ENCODE measurements at regions not wholly inside any gene's neighbourhood (a gene's known extent, or its start where the extent isn't known, plus 50 kb on each side); places are given as distances from the start of the nearest gene placed in this dataset.
"Not testable (repeated sequence)": the region's sequence is repeated elsewhere in the genome, so short reads cannot be mapped to it uniquely, and the experiment has no call there.

- no peaks in the 10 kb centered on the region for H3K4me1 ChIP-seq (ENCODE audit: control insufficient read depth in 3 of 3, insufficient read depth in 3 of 3, low read length in 3 of 3)
- H3K27me3 ChIP-seq (ENCODE audit: control insufficient read depth in 3 of 3, insufficient read depth in 3 of 3, low read length in 3 of 3) = no peaks in the 10 kb centered on the region
- H3K27ac ChIP-seq (ENCODE audit: low read depth, low read length) = no peak overlapping the region
- H3K36me3 ChIP-seq (ENCODE audit: control insufficient read depth in 3 of 3, insufficient read depth in 3 of 3, low read length in 3 of 3) = no peaks in the 10 kb centered on the region
- H3K9me3 ChIP-seq (ENCODE audit: control insufficient read depth in 3 of 3, low read length in 3 of 3) = peaks cover 0 to 2% (median 0%) of the 10 kb centered on the region in 3 donors
- no peak overlapping the region for H3K9ac ChIP-seq (ENCODE audit: low read depth in 1 of 3, low read length in 3 of 3)
- no peak overlapping the region for H3K4me3 ChIP-seq (ENCODE audit: low read length in 3 of 3)
Measured at GRCh38 chr2:144912206-144912605, 392.3 kb upstream of the ZEB2 start.

DNA sequence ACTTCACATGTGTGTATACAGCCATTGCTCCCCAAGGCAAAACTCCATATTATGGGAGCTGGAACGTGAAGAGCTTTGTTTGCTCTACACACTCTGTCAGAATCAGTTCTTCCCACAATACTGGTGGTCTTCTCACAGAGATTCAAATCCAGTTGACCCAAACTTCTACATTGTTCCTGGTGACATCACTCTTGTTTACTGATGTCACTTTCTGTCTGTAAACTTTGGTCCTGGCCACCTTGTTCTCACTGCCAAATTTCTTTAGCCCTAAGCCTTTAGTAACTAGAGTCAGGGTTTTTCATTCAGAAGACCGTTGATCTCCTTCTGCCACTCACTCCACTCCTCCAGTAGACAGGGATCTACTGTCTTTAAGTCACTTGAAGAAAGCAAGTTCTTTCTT lies 386.0 kb upstream of the ZEB2 start:
- H3K9ac ChIP-seq (ENCODE audit: low read depth in 1 of 3, low read length in 3 of 3) = no peak overlapping the region
- no peak overlapping the region for H3K4me3 ChIP-seq (ENCODE audit: low read length in 3 of 3)
- no peaks in the 10 kb centered on the region for H3K9me3 ChIP-seq (ENCODE audit: control insufficient read depth in 3 of 3, low read length in 3 of 3)
- H3K27ac ChIP-seq (ENCODE audit: low read depth, low read length) = no peak overlapping the region
- no peaks in the 10 kb centered on the region for H3K27me3 ChIP-seq (ENCODE audit: control insufficient read depth in 3 of 3, insufficient read depth in 3 of 3, low read length in 3 of 3)
- no peaks in the 10 kb centered on the region for H3K4me1 ChIP-seq (ENCODE audit: control insufficient read depth in 3 of 3, insufficient read depth in 3 of 3, low read length in 3 of 3)
- H3K36me3 ChIP-seq (ENCODE audit: control insufficient read depth in 3 of 3, insufficient read depth in 3 of 3, low read length in 3 of 3) = no peaks in the 10 kb centered on the region

GRCh38 chr2:144904612-144905011 lies 384.7 kb upstream of the ZEB2 start:
- H3K4me1 ChIP-seq (ENCODE audit: control insufficient read depth in 3 of 3, insufficient read depth in 3 of 3, low read length in 3 of 3) = no peaks in the 10 kb centered on the region
- no peaks in the 10 kb centered on the region for H3K36me3 ChIP-seq (ENCODE audit: control insufficient read depth in 3 of 3, insufficient read depth in 3 of 3, low read length in 3 of 3)
- H3K9me3 ChIP-seq (ENCODE audit: control insufficient read depth in 3 of 3, low read length in 3 of 3) = no peaks in the 10 kb centered on the region
- no peak overlapping the region for H3K4me3 ChIP-seq (ENCODE audit: low read length in 3 of 3)
- no peak overlapping the region for H3K9ac ChIP-seq (ENCODE audit: low read depth in 1 of 3, low read length in 3 of 3)
- H3K27me3 ChIP-seq (ENCODE audit: control insufficient read depth in 3 of 3, insufficient read depth in 3 of 3, low read length in 3 of 3) = no peaks in the 10 kb centered on the region
- H3K27ac ChIP-seq (ENCODE audit: low read depth, low read length) = no peak overlapping the region

- H3K9me3 ChIP-seq (ENCODE audit: control insufficient read depth in 3 of 3, low read length in 3 of 3); H3K36me3 ChIP-seq (ENCODE audit: control insufficient read depth in 3 of 3, insufficient read depth in 3 of 3, low read length in 3 of 3): not testable (repeated sequence)
Measured at GRCh38 chr2:144903045-144903444, 383.1 kb upstream of the ZEB2 start.

GRCh38 chr2:144901386-144901785 lies 381.5 kb upstream of the ZEB2 start:
- H3K4me3 ChIP-seq (ENCODE audit: low read length in 3 of 3); H3K27me3 ChIP-seq (ENCODE audit: control insufficient read depth in 3 of 3, insufficient read depth in 3 of 3, low read length in 3 of 3); H3K9ac ChIP-seq (ENCODE audit: low read depth in 1 of 3, low read length in 3 of 3); H3K27ac ChIP-seq (ENCODE audit: low read depth, low read length); H3K9me3 ChIP-seq (ENCODE audit: control insufficient read depth in 3 of 3, low read length in 3 of 3); H3K36me3 ChIP-seq (ENCODE audit: control insufficient read depth in 3 of 3, insufficient read depth in 3 of 3, low read length in 3 of 3); H3K4me1 ChIP-seq (ENCODE audit: control insufficient read depth in 3 of 3, insufficient read depth in 3 of 3, low read length in 3 of 3): not testable (repeated sequence)

More at GRCh38 chr2:144903045-144903444, 383.1 kb upstream of the ZEB2 start:
- not testable (repeated sequence) for H3K9ac ChIP-seq (ENCODE audit: low read depth in 1 of 3, low read length in 3 of 3); H3K4me3 ChIP-seq (ENCODE audit: low read length in 3 of 3); H3K4me1 ChIP-seq (ENCODE audit: control insufficient read depth in 3 of 3, insufficient read depth in 3 of 3, low read length in 3 of 3); H3K27me3 ChIP-seq (ENCODE audit: control insufficient read depth in 3 of 3, insufficient read depth in 3 of 3, low read length in 3 of 3); H3K27ac ChIP-seq (ENCODE audit: low read depth, low read length)

DNA sequence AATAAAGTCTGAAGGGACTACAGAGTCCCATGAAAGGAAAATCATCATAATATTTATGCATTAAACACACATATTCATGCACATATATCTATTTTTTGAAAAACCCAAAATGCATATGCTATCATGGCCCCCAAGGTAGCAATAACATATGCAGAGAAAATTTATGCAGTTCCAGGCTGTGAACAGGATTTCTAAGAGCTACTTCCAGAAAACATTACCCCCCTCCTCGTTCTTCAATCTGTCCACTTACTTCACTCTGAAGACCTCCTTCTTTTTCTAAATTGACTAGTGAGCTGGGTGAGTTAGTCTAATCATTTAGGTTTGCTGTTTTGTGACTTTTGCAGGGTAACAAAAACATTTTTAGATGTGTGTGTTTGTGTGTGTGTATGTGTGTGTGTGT lies 376.4 kb upstream of the ZEB2 start:
- Histone ChIP-seq H3K4me1 (ENCODE audit: control insufficient read depth in 3 of 3, insufficient read depth in 3 of 3, low read length in 3 of 3) (no peaks in the 10 kb centered on the region), H3K27me3 (ENCODE audit: control insufficient read depth in 3 of 3, insufficient read depth in 3 of 3, low read length in 3 of 3) (no peaks in the 10 kb centered on the region), H3K36me3 (ENCODE audit: control insufficient read depth in 3 of 3, insufficient read depth in 3 of 3, low read length in 3 of 3) (no peaks in the 10 kb centered on the region), H3K9ac (ENCODE audit: low read depth in 1 of 3, low read length in 3 of 3) (no peak overlapping the region), H3K27ac (ENCODE audit: low read depth, low read length) (no peak overlapping the region), H3K4me3 (ENCODE audit: low read length in 3 of 3) (no peak overlapping the region), H3K9me3 (ENCODE audit: control insufficient read depth in 3 of 3, low read length in 3 of 3) (no peaks in the 10 kb centered on the region)

DNA sequence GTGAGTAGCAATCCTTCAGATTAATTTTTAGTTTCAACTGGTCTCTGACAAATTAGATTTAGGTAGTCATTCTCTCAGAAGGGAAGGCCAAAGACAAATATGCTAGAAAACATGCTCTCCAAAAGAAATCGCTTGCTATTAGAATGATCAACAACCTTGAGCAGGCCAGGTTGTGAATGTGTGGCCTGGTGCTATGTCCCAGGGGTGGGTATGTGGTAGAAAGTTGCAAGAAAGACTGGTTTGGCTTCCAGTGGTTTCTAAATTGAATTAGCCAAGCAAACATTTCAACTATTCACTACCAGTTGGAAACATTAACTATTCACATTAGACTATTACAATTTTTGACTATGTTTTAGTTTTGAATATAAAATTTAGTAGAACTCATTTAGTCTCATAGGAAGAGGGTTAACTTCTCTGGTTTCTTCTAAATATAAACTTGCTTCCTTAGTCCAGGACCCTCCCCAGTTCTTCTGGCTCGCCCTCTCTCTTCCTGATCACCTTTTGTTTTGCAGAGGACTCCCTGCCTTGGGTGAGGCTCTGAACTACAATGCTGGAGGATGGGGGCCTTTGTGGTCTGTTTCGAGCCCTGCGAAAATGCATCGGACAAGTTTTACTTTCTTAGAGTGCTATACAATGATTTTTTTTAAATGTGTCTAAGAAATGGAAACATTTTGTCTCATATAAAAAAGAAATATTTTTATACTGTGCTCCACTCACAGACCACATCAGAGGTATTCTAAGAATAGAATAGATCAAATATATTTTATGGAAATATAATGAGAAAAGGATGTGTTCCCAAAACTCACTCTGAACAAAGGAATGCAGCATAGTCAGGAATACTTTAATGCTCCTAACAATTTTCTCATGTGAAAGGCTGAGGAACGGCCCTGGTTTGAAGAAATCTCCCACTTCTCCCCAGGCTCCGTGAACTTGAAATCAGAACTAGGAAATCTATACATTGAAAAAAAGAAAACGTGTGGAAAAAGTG lies 375.0 kb upstream of the ZEB2 start:
- H3K36me3 ChIP-seq (ENCODE audit: control insufficient read depth in 3 of 3, insufficient read depth in 3 of 3, low read length in 3 of 3) = no peaks in the 10 kb centered on the region
- H3K9ac ChIP-seq (ENCODE audit: low read depth in 1 of 3, low read length in 3 of 3) = no peak overlapping the region
- no peak overlapping the region for H3K27ac ChIP-seq (ENCODE audit: low read depth, low read length)
- H3K9me3 ChIP-seq (ENCODE audit: control insufficient read depth in 3 of 3, low read length in 3 of 3) = no peaks in the 10 kb centered on the region
- H3K4me1 ChIP-seq (ENCODE audit: control insufficient read depth in 3 of 3, insufficient read depth in 3 of 3, low read length in 3 of 3) = no peaks in the 10 kb centered on the region
- H3K27me3 ChIP-seq (ENCODE audit: control insufficient read depth in 3 of 3, insufficient read depth in 3 of 3, low read length in 3 of 3) = no peaks in the 10 kb centered on the region
- H3K4me3 ChIP-seq (ENCODE audit: low read length in 3 of 3) = no peak overlapping the region

GRCh38 chr2:144893464-144893863 lies 373.5 kb upstream of the ZEB2 start:
- no peak overlapping the region for H3K4me3 ChIP-seq (ENCODE audit: low read length in 3 of 3)

DNA sequence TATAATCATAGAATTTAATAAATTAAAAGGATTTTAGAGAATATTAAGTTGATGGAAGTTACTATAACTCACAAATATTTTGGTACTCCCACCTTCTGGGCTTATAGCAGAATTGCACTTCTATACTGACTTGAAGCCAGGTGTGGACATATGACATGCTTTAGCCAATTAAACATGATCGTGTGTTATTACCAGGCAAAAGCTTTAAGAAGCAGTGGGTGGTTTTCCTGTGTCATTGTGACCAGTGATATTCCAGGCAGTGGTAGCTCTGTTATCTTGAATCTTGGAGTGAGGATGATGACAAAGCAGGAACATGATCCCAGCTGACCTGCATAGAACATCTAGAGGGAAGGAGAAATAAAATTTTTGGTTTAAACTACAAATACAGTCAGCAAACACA lies 370.9 kb upstream of the ZEB2 start:
- H3K4me3 ChIP-seq (ENCODE audit: low read length in 3 of 3) = no peak overlapping the region
- no peak overlapping the region for H3K9ac ChIP-seq (ENCODE audit: low read depth in 1 of 3, low read length in 3 of 3)
- no peaks in the 10 kb centered on the region for H3K36me3 ChIP-seq (ENCODE audit: control insufficient read depth in 3 of 3, insufficient read depth in 3 of 3, low read length in 3 of 3)
- H3K4me1 ChIP-seq (ENCODE audit: control insufficient read depth in 3 of 3, insufficient read depth in 3 of 3, low read length in 3 of 3) = peaks cover 0 to 2% (median 0%) of the 10 kb centered on the region in 3 donors
- no peaks in the 10 kb centered on the region for H3K9me3 ChIP-seq (ENCODE audit: control insufficient read depth in 3 of 3, low read length in 3 of 3)
- H3K27ac ChIP-seq (ENCODE audit: low read depth, low read length) = no peak overlapping the region
- no peaks in the 10 kb centered on the region for H3K27me3 ChIP-seq (ENCODE audit: control insufficient read depth in 3 of 3, insufficient read depth in 3 of 3, low read length in 3 of 3)

More at GRCh38 chr2:144893464-144893863, 373.5 kb upstream of the ZEB2 start:
- Histone ChIP-seq H3K9me3 (ENCODE audit: control insufficient read depth in 3 of 3, low read length in 3 of 3) (no peaks in the 10 kb centered on the region), H3K27me3 (ENCODE audit: control insufficient read depth in 3 of 3, insufficient read depth in 3 of 3, low read length in 3 of 3) (no peaks in the 10 kb centered on the region), H3K9ac (ENCODE audit: low read depth in 1 of 3, low read length in 3 of 3) (no peak overlapping the region), H3K4me1 (ENCODE audit: control insufficient read depth in 3 of 3, insufficient read depth in 3 of 3, low read length in 3 of 3) (no peaks in the 10 kb centered on the region), H3K27ac (ENCODE audit: low read depth, low read length) (no peak overlapping the region), H3K36me3 (ENCODE audit: control insufficient read depth in 3 of 3, insufficient read depth in 3 of 3, low read length in 3 of 3) (no peaks in the 10 kb centered on the region)

- peaks cover 0 to 2% (median 0%) of the 10 kb centered on the region in 3 donors for H3K4me1 ChIP-seq (ENCODE audit: control insufficient read depth in 3 of 3, insufficient read depth in 3 of 3, low read length in 3 of 3)
- H3K9me3 ChIP-seq (ENCODE audit: control insufficient read depth in 3 of 3, low read length in 3 of 3) = no peaks in the 10 kb centered on the region
- no peaks in the 10 kb centered on the region for H3K36me3 ChIP-seq (ENCODE audit: control insufficient read depth in 3 of 3, insufficient read depth in 3 of 3, low read length in 3 of 3)
- H3K27ac ChIP-seq (ENCODE audit: low read depth, low read length) = no peak overlapping the region
- no peak overlapping the region for H3K9ac ChIP-seq (ENCODE audit: low read depth in 1 of 3, low read length in 3 of 3)
- H3K27me3 ChIP-seq (ENCODE audit: control insufficient read depth in 3 of 3, insufficient read depth in 3 of 3, low read length in 3 of 3) = no peaks in the 10 kb centered on the region
- H3K4me3 ChIP-seq (ENCODE audit: low read length in 3 of 3) = no peak overlapping the region
Measured at GRCh38 chr2:144889348-144889747, 369.4 kb upstream of the ZEB2 start.

All from skeletal muscle tissue (tissue), 3 donors.